Occipital lobe (tissue), 1 donor: ENCODE measurements at regions not wholly inside any gene's neighbourhood (a gene's known extent, or its start where the extent isn't known, plus 50 kb on each side); places are given as distances from the start of the nearest gene placed in this dataset.

Experiments used
- DNase-seq: peaks from one replicate; lab custom pipeline; 2025; lab: John Stamatoyannopoulos, UW

GRCh38 chr4:14607001-14607400 lies 395.3 kb upstream of the CPEB2 start:
- no peak for DNase-seq

- no peak for DNase-seq
Measured at GRCh38 chr4:14607578-14607977, 394.7 kb upstream of the CPEB2 start.

GRCh38 chr4:14608630-14609029 lies 393.7 kb upstream of the CPEB2 start:
- DNase-seq: no peak

- no peak for DNase-seq
Measured at GRCh38 chr4:14614840-14615239, 387.4 kb upstream of the CPEB2 start.

- no peak for DNase-seq
Measured at GRCh38 chr4:14615671-14616070, 386.6 kb upstream of the CPEB2 start.

GRCh38 chr4:14620567-14621141 lies 381.6 kb upstream of the CPEB2 start:
- DNase-seq: no peak

GRCh38 chr4:14621731-14622463 lies 380.4 kb upstream of the CPEB2 start:
- no peak for DNase-seq

GRCh38 chr4:14627038-14627437 lies 375.2 kb upstream of the CPEB2 start:
- no peak for DNase-seq

- DNase-seq: no peak
Measured at GRCh38 chr4:14631806-14632440, 370.4 kb upstream of the CPEB2 start.

GRCh38 chr4:14636563-14636962 lies 365.7 kb upstream of the CPEB2 start:
- no peak for DNase-seq

- DNase-seq: no peak
Measured at GRCh38 chr4:14640476-14640875, 361.8 kb upstream of the CPEB2 start.

GRCh38 chr4:14641871-14642270 lies 360.4 kb upstream of the CPEB2 start:
- no peak for DNase-seq

- DNase-seq: no peak
Measured at GRCh38 chr4:14644580-14645282, 357.6 kb upstream of the CPEB2 start.

GRCh38 chr4:14646831-14647230 lies 355.4 kb upstream of the CPEB2 start:
- no peak for DNase-seq

- DNase-seq: no peak
Measured at GRCh38 chr4:14650127-14650526, 352.2 kb upstream of the CPEB2 start.

GRCh38 chr4:14652522-14652921 lies 349.8 kb upstream of the CPEB2 start:
- no peak for DNase-seq

- no peak for DNase-seq
Measured at GRCh38 chr4:14653338-14653737, 348.9 kb upstream of the CPEB2 start.

GRCh38 chr4:14659286-14659685 lies 343.0 kb upstream of the CPEB2 start:
- DNase-seq: no peak

GRCh38 chr4:14667624-14668151 lies 334.6 kb upstream of the CPEB2 start:
- no peak for DNase-seq

- DNase-seq: no peak
Measured at GRCh38 chr4:14668296-14668695, 334.0 kb upstream of the CPEB2 start.

- no peak for DNase-seq
Measured at GRCh38 chr4:14669371-14669770, 332.9 kb upstream of the CPEB2 start.

- DNase-seq: no peak
Measured at GRCh38 chr4:14671146-14671545, 331.1 kb upstream of the CPEB2 start.
